ENCODE measurements at regions not wholly inside any gene's neighbourhood (a gene's known extent, or its start where the extent isn't known, plus 50 kb on each side); places are given as distances from the start of the nearest gene placed in this dataset.
"Not testable (repeated sequence)": the region's sequence is repeated elsewhere in the genome, so short reads cannot be mapped to it uniquely, and the experiment has no call there.

GRCh38 chr6:21846541-21847451 is 253.2 kb downstream of the SOX4 start:
- DNase-seq, result no peak

- DNase-seq, result no peak
Observed at GRCh38 chr6:21847711-21848480, 254.3 kb downstream of the SOX4 start.

GRCh38 chr6:21850691-21851090 is 257.1 kb downstream of the SOX4 start:
- no peak for DNase-seq

- DNase-seq, result peak in 1 of 2 donors; percentile 50
Observed at GRCh38 chr6:21855811-21856455, 262.4 kb downstream of the SOX4 start.

- no peak for DNase-seq
Observed at GRCh38 chr6:21856456-21856825, 262.9 kb downstream of the SOX4 start.

- DNase-seq, result no peak
Observed at GRCh38 chr6:21856844-21857243, 263.3 kb downstream of the SOX4 start.

GRCh38 chr6:21858076-21858475 is 264.5 kb downstream of the SOX4 start:
- DNase-seq, result no peak

- DNase-seq, result no peak
Observed at GRCh38 chr6:21859193-21859735, 265.7 kb downstream of the SOX4 start.

GRCh38 chr6:21861942-21862341 is 268.4 kb downstream of the SOX4 start:
- DNase-seq, result no peak

- no peak for DNase-seq
Observed at GRCh38 chr6:21864206-21864605, 270.7 kb downstream of the SOX4 start.

GRCh38 chr6:21868226-21868625 is 274.7 kb downstream of the SOX4 start:
- DNase-seq, result no peak

- no peak for DNase-seq
Observed at GRCh38 chr6:21869085-21869771, 275.7 kb downstream of the SOX4 start.

GRCh38 chr6:21870076-21870730 is 276.7 kb downstream of the SOX4 start:
- no peak for DNase-seq

GRCh38 chr6:21871831-21872230 is 278.3 kb downstream of the SOX4 start:
- DNase-seq, result no peak

- no peak for DNase-seq
Observed at GRCh38 chr6:21872749-21873148, 279.2 kb downstream of the SOX4 start.

GRCh38 chr6:21873562-21873961 is 280.0 kb downstream of the SOX4 start:
- peak; percentile 75 to 77 for DNase-seq

GRCh38 chr6:21874372-21874771 is 280.8 kb downstream of the SOX4 start:
- no peak for DNase-seq

GRCh38 chr6:21877037-21877436 is 283.5 kb downstream of the SOX4 start:
- DNase-seq, result not testable (repeated sequence)

- not testable (repeated sequence) for DNase-seq
Observed at GRCh38 chr6:21880249-21880648, 286.7 kb downstream of the SOX4 start.

GRCh38 chr6:21881969-21882465 is 288.5 kb downstream of the SOX4 start:
- no peak for DNase-seq
